ENCODE measurements at regions not wholly inside any gene's neighbourhood (a gene's known extent, or its start where the extent isn't known, plus 50 kb on each side); places are given as distances from the start of the nearest gene placed in this dataset.

GRCh38 chr11:19328586-19329311 lies 88.0 kb upstream of the E2F8 start:
- no peaks in the 10 kb centered on the region for H3K9me3 ChIP-seq (replicated peaks; ENCODE audit: control insufficient read depth, insufficient read depth, low read depth, low read length)
- intact Hi-C loops (cut with micrococcal nuclease) (loop anchor here (5.0 kb wide), 1 partner anchor 224 kb away; no protein-coding TSS in a partner anchor), in situ Hi-C loops (cut with MboI) (no loop called here)
- H3K27me3 ChIP-seq (ENCODE audit: control insufficient read depth in 2 of 2, insufficient read depth in 2 of 2, low read length in 2 of 2), result peaks cover 0 to 6% of the 10 kb centered on the region in 2 experiments; a peak in 2 of 5 replicates
- ATAC-seq, result no peak
- CTCF ChIA-PET (ENCODE audit: low intra/inter-chr PET ratio), result no interaction called here
- H3K4me3 ChIP-seq, result no peak overlapping the region
- H3K79me2 ChIP-seq (ENCODE audit: control insufficient read depth, insufficient read depth, low read length), result no peaks in the 10 kb centered on the region
- H4K20me1 ChIP-seq (replicated peaks; ENCODE audit: control insufficient read depth, insufficient read depth, low read length), result no peaks in the 10 kb centered on the region
- H2AFZ ChIP-seq (ENCODE audit: low read depth, low read length), result no peak overlapping the region
- H3K27ac ChIP-seq (ENCODE audit: extremely low read depth, low read depth, low read length), result no peak overlapping the region
- no peaks in the 10 kb centered on the region for H3K36me3 ChIP-seq (ENCODE audit: control insufficient read depth, insufficient read depth, low read length)
- DNase-seq (ENCODE audit: extremely low read depth in 1 of 4, low spot score in 3 of 4), result no peak
- no peaks in the 10 kb centered on the region for H3K9me1 ChIP-seq (ENCODE audit: control insufficient read depth, insufficient read depth, low read length)
- H3K4me1 ChIP-seq (replicated peaks in 1 of 2; ENCODE audit: control insufficient read depth in 2 of 2, insufficient read depth in 2 of 2, low read length in 2 of 2), result no peaks in the 10 kb centered on the region
- 0% methylated on average over 8 of the region's 8 CpGs for WGBS (ENCODE audit: insufficient coverage, low coverage, missing lambda C conversion rate)
- BruUV-seq (replicated peaks), result no TSS peak
- TF ChIP-seq BHLHE40 (IDR thresholded peaks at IDR 0.05; ENCODE audit: low read length) (no peak), MCM2 (IDR thresholded peaks at IDR 0.05; ENCODE audit: low read depth) (no peak), RB1 (IDR thresholded peaks at IDR 0.05; ENCODE audit: low read depth) (no peak), NFIC (IDR thresholded peaks at IDR 0.05) (no peak), SRSF7 (optimal IDR thresholded peaks at IDR 0.05; ENCODE audit: low read depth, low read length) (no peak), ZNF408 (CRISPR knock-in tag; IDR thresholded peaks at IDR 0.05; ENCODE audit: low read depth) (no peak), ZNF324 (CRISPR knock-in tag; IDR thresholded peaks at IDR 0.05) (no peak), CREB3L1 (IDR thresholded peaks at IDR 0.05; ENCODE audit: borderline replicate concordance, low read depth) (no peak), NCOR1 (IDR thresholded peaks at IDR 0.05) (no peak), ZMIZ1 (IDR thresholded peaks at IDR 0.05; ENCODE audit: low read depth in 2 of 2, low read length in 2 of 2) (no peak)
- no peak for FAIRE-seq
- H3K9ac ChIP-seq (ENCODE audit: insufficient read depth in 1 of 2, low read depth in 2 of 2, low read length in 2 of 2), result no peak overlapping the region
- POLR2A ChIA-PET, result no interaction called here
- H3K4me2 ChIP-seq (ENCODE audit: insufficient read depth, low read length), result no peak overlapping the region
